HG03060 (cell line): ENCODE measurements at regions not wholly inside any gene's neighbourhood (a gene's known extent, or its start where the extent isn't known, plus 50 kb on each side); places are given as distances from the start of the nearest gene placed in this dataset.
"Not testable (repeated sequence)": the region's sequence is repeated elsewhere in the genome, so short reads cannot be mapped to it uniquely, and the experiment has no call there.

Source experiments
- ATAC-seq: cut with Tn5 transposase; IDR thresholded peaks from one replicate; pipeline ENCODE4 v1.9.1; 2021; ENCODE audit warnings: low read depth, moderate number of reproducible peaks; ENCODE audit not compliant: unreplicated experiment

GRCh38 chr14:48747561-48748089, 838.6 kb downstream of the RPS29 start:
- no peak for ATAC-seq

GRCh38 chr14:48744202-48744601, 842.0 kb downstream of the RPS29 start:
- no peak for ATAC-seq

- ATAC-seq = no peak
Observed at GRCh38 chr14:48738186-48738925, 847.8 kb downstream of the RPS29 start.

- no peak for ATAC-seq
Observed at GRCh38 chr14:48735607-48736006, 850.6 kb downstream of the RPS29 start.

- no peak for ATAC-seq
Observed at GRCh38 chr14:48731260-48731659, 854.9 kb downstream of the RPS29 start.

- ATAC-seq = no peak
Observed at GRCh38 chr14:48726080-48726642, 860.0 kb downstream of the RPS29 start.

GRCh38 chr14:48725051-48725734, 861.0 kb downstream of the RPS29 start:
- ATAC-seq = no peak

GRCh38 chr14:48723841-48724495, 862.2 kb downstream of the RPS29 start:
- ATAC-seq = no peak

- ATAC-seq = no peak
Observed at GRCh38 chr14:48714366-48714765, 871.8 kb downstream of the RPS29 start.

GRCh38 chr14:48710133-48710532, 876.0 kb downstream of the RPS29 start:
- ATAC-seq = no peak

GRCh38 chr14:48709277-48709785, 876.8 kb downstream of the RPS29 start:
- ATAC-seq = no peak

GRCh38 chr14:48704639-48705038, 881.5 kb downstream of the RPS29 start:
- ATAC-seq = no peak

- no peak for ATAC-seq
Observed at GRCh38 chr14:48703728-48704467, 882.3 kb downstream of the RPS29 start.

- ATAC-seq = not testable (repeated sequence)
Observed at GRCh38 chr14:48697362-48697761, 888.8 kb downstream of the RPS29 start.

- no peak for ATAC-seq
Observed at GRCh38 chr14:48693793-48694192, 892.4 kb downstream of the RPS29 start.

GRCh38 chr14:48690349-48690748, 895.8 kb downstream of the RPS29 start:
- no peak for ATAC-seq

- ATAC-seq = no peak
Observed at GRCh38 chr14:48686650-48687049, 899.5 kb downstream of the RPS29 start.

GRCh38 chr14:48672506-48672905, 913.7 kb downstream of the RPS29 start:
- no peak for ATAC-seq

GRCh38 chr14:48670939-48671338, 915.2 kb downstream of the RPS29 start:
- ATAC-seq = no peak
